ENCODE measurements at regions not wholly inside any gene's neighbourhood (a gene's known extent, or its start where the extent isn't known, plus 50 kb on each side); places are given as distances from the start of the nearest gene placed in this dataset.
"Not testable (repeated sequence)": the region's sequence is repeated elsewhere in the genome, so short reads cannot be mapped to it uniquely, and the experiment has no call there.

DNA sequence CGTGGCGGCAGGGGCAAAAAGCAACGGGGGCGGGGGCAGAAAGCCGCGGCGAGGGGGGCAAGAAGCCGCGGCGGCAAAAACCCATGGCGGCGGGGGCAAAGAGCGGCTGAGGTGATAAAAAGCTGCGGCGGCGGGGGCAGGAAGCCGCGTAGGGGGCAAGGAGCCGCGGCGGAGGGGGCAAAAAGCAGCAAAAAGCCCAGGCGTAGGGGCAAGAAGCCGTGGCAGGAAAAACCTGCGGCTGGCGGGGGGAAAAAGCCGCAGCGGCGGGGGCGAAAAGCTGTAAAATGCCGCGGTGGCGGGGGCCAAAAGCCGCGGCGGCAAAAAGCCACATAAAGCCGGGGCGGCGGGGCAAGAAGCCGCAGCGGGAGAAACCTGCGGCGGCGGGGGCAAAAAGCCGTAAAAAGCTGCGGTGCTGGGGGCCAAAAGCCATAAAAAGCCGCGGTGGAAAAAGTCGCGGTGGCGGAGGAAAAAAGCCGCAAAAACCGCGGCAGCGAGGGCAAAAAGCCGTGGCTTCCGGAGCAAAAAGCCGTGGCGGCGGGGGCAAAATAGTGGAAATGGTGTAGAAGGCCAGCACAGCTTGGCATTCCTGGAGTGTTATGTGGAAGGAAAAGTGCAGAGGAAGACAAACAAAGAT lies 487.8 kb downstream of the ZNF33B start:
- no peaks in the 10 kb centered on the region for H3K27me3 ChIP-seq (ENCODE audit: control insufficient read depth, insufficient read depth, low read length)
- H3K9ac ChIP-seq (ENCODE audit: low read depth, low read length), result no peak overlapping the region
- H3K4me2 ChIP-seq (ENCODE audit: low read length), result no peak overlapping the region
- no peak overlapping the region for H3K4me3 ChIP-seq (ENCODE audit: low read length)
- no peaks in the 10 kb centered on the region for H3K36me3 ChIP-seq (ENCODE audit: insufficient read depth, low read length)
- H3K9me3 ChIP-seq (replicated peaks; ENCODE audit: low read length), result no peaks in the 10 kb centered on the region
- no peaks in the 10 kb centered on the region for H3K4me1 ChIP-seq (ENCODE audit: control insufficient read depth, insufficient read depth, low read length)

DNA sequence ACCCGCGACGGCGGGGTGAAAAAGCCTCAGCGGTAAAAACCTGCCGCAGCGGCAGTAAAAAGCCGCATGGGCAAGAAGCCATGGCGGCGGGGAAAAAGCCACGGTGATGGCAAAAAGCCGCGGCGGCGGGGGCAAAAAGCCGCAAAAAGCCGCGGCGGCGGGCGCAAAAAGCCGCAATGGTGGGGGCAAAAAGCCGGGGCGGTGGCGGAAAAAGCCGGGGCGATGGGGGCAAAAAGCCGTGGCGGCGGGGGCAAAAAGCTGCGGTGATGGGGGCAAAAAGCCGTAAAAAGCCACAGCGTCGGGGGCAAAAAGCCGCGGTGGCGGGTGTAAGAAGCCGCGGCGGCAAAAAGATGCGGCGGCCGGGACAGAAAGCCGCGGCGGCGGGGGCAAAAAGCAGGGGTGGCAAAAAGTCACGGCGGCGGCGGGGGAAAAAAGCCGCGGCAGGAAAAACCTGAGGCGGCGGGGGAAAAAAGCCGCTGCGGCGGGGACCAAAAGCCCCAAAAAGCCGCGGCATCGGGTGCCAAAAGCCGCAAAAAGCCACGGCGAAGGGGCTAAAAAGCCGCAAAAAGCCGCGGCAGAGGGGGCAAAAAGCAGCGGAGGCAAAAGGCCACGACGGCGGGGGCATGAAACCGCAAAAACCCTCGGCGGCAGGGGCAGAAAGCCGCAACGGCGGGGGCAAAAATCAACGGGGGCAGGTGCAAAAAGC lies 488.5 kb downstream of the ZNF33B start:
- Histone ChIP-seq H3K9me3 (replicated peaks; ENCODE audit: low read length) (no peaks in the 10 kb centered on the region), H3K4me1 (ENCODE audit: control insufficient read depth, insufficient read depth, low read length) (no peaks in the 10 kb centered on the region), H3K4me2 (ENCODE audit: low read length) (no peak overlapping the region), H3K36me3 (ENCODE audit: insufficient read depth, low read length) (no peaks in the 10 kb centered on the region), H3K27me3 (ENCODE audit: control insufficient read depth, insufficient read depth, low read length) (no peaks in the 10 kb centered on the region), H3K9ac (ENCODE audit: low read depth, low read length) (no peak overlapping the region), H3K4me3 (ENCODE audit: low read length) (no peak overlapping the region)

DNA sequence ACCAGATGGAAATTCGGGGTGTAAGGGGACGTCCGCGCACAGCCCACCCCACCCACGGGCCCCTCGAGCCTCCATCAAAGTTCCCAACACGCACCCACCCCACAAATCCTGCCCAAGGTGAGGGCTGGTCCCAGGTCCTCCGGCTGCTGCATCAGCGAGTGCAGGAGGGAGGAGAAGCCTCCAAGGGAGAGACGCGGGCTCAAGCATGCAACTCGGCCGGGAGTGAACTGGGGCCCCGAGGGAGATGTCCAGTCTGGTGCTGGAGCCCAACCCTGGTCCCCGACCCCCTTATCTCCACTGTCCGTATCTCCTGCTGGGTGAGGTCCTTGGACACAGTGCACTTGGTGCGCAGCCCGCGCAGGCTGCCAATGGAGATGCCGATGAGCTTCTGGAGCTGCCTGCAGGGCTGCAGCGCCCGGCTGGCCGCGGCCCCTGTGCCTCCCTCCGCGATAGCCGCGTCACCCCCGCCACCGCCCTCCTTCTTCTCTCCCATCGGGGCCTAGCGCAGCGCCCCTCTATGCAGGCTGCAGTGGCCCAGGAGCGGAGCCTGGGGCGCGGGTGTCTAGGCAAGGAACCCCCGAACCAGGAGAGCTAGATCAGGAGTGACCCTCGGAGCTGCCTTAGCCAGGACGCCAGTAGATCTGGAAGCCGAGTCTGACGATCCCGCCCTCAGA lies 489.2 kb downstream of the ZNF33B start:
- no peaks in the 10 kb centered on the region for H3K27me3 ChIP-seq (ENCODE audit: control insufficient read depth, insufficient read depth, low read length)

DNA sequence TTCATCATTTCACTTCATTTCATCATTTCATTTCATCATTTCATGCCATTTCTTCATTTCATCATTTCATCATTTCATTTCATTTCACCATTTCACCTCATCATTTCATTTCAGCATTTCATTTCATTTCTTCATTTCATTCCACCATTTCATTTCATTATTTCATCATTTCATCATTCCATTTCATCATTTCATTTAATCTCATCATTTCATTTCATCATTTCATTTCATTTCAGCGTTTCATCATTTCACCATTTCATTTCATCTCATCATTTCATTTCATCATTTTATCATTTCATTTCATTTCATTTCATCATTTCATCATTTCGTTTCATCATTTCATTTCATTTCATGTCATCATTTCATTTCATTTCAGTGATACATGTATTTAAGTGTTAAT lies 492.2 kb downstream of the ZNF33B start:
- not testable (repeated sequence) for H3K4me3 ChIP-seq (ENCODE audit: low read length); H3K4me2 ChIP-seq (ENCODE audit: low read length); H3K27me3 ChIP-seq (ENCODE audit: control insufficient read depth, insufficient read depth, low read length); H3K9me3 ChIP-seq (replicated peaks; ENCODE audit: low read length); H3K36me3 ChIP-seq (ENCODE audit: insufficient read depth, low read length); H3K9ac ChIP-seq (ENCODE audit: low read depth, low read length); H3K4me1 ChIP-seq (ENCODE audit: control insufficient read depth, insufficient read depth, low read length)

More for the DNA sequence above, 489.2 kb downstream of the ZNF33B start:
- Histone ChIP-seq H3K9me3 (replicated peaks; ENCODE audit: low read length) (no peaks in the 10 kb centered on the region), H3K4me3 (ENCODE audit: low read length) (no peak overlapping the region), H3K4me2 (ENCODE audit: low read length) (no peak overlapping the region), H3K4me1 (ENCODE audit: control insufficient read depth, insufficient read depth, low read length) (no peaks in the 10 kb centered on the region), H3K36me3 (ENCODE audit: insufficient read depth, low read length) (no peaks in the 10 kb centered on the region), H3K9ac (ENCODE audit: low read depth, low read length) (no peak overlapping the region)

DNA sequence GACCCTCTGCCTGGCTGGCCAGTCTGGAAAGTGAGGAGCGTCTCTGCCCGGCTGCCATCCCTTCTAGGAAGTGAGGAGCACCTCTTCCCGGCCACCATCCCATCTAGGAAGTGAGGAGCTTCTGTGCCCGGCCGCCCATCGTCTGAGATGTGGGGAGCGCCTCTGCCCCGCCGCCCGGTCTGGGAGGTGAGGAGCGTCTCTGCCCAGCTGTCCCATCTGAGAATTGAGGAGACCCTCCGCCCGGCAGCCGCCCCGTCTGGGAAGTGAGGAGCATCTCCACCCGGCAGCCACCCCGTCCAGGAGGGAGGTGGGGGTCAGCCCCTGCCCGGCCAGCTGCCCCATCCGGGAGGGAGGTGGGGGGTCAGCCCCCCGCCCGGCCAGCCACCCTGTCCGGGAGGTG lies 500.3 kb downstream of the ZNF33B start:
- H3K9me3 ChIP-seq (replicated peaks; ENCODE audit: low read length); H3K4me1 ChIP-seq (ENCODE audit: control insufficient read depth, insufficient read depth, low read length); H3K36me3 ChIP-seq (ENCODE audit: insufficient read depth, low read length); H3K4me2 ChIP-seq (ENCODE audit: low read length); H3K4me3 ChIP-seq (ENCODE audit: low read length); H3K27me3 ChIP-seq (ENCODE audit: control insufficient read depth, insufficient read depth, low read length); H3K9ac ChIP-seq (ENCODE audit: low read depth, low read length): not testable (repeated sequence)

DNA sequence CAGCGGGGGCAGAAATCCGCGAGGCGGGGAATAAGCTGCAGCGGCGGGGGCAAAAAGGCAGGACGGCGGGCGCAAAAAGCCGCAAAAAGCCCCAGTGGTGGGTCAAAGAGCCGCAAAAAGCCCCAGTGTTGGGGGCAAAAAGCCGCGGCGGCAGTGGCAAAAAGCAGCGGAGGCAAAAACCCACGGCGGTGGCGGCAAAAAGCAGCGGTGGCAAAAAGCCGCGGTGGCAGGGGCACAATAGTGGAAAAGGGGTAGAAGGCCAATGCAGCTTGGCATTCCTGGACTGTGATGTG lies 525.3 kb downstream of the ZNF33B start:
- no peaks in the 10 kb centered on the region for H3K9me3 ChIP-seq (replicated peaks; ENCODE audit: low read length)
- no peak overlapping the region for H3K4me3 ChIP-seq (ENCODE audit: low read length)
- H3K36me3 ChIP-seq (ENCODE audit: insufficient read depth, low read length), result no peaks in the 10 kb centered on the region
- no peak overlapping the region for H3K4me2 ChIP-seq (ENCODE audit: low read length)
- H3K4me1 ChIP-seq (ENCODE audit: control insufficient read depth, insufficient read depth, low read length), result no peaks in the 10 kb centered on the region
- H3K9ac ChIP-seq (ENCODE audit: low read depth, low read length), result no peak overlapping the region
- H3K27me3 ChIP-seq (ENCODE audit: control insufficient read depth, insufficient read depth, low read length), result no peaks in the 10 kb centered on the region

DNA sequence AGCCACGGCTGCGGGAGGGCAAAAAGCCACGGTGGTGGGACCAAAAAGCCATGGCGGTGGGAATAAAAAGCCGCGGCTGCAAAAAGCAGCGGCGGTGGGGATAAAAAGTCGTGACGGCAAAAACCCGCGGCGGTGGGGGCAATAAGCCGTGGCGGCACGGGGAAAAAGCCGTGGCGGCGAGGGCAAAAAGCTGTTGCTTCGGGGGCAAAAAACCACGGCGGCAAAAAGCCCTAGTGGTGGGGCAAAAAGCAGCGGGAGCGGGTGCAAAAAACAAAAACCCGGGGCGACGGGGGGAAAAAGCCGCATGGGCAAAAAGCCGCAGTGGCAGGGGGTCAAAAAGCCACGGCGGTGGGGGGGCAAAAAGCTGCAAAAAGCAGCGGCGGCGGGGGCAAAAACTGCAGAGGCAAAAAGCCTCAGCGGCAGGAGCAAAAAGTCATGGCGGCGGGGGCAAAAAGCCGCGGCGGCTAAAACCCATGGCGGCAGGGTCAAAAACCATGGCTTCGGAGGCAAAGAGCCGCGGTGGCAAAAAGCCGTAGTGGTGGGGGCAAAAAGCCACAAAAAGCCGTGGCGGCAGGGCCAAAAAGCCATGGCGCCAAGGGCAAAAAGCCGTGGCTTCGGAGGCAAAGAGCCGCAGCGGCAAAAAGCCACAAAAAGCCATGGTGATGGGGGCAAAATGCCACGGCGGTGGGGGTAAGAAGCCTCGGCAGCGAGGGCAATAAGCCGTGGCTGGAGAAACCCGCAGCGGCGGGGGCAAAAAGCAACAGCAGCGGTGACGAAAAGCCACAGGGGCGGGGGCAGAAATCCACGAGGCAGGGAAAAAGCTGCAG lies 525.8 kb downstream of the ZNF33B start:
- Histone ChIP-seq H3K4me2 (ENCODE audit: low read length) (no peak overlapping the region), H3K9me3 (replicated peaks; ENCODE audit: low read length) (no peaks in the 10 kb centered on the region), H3K27me3 (ENCODE audit: control insufficient read depth, insufficient read depth, low read length) (no peaks in the 10 kb centered on the region), H3K9ac (ENCODE audit: low read depth, low read length) (no peak overlapping the region), H3K4me1 (ENCODE audit: control insufficient read depth, insufficient read depth, low read length) (no peaks in the 10 kb centered on the region), H3K36me3 (ENCODE audit: insufficient read depth, low read length) (no peaks in the 10 kb centered on the region), H3K4me3 (ENCODE audit: low read length) (no peak overlapping the region)

DNA sequence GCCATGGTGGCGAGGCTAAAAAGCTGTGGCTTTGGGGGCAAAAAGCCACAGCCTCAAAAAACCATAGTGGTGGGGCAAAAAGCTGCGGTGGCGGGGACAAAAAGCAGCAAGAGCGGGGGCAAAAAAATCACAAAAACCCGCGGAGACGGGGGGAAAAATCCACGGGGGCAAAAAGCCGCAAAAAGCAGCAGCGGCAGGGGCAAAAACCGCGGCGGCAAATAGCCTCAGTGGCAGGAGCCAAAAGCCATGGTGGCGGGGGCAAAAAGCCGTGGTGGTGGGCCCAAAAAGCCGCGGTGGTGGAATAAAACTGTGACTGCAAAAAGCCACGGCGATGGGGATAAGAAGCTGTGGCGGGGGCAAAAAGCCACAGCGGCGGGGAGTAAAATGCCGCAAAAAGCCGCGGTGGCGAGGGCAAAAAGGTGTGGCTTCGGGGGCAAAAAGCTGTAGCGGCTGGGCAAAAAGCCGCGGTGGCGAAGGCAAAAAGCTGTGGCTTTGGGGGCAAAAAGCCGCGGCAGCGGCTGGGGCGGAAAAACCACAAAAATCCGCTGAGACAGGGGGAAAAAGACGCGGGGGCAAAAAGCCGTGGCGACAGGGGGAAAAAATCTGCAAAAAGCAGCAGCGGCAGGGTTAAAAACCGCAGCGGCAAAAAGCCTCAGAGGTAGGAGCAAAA lies 526.6 kb downstream of the ZNF33B start:
- no peak overlapping the region for H3K9ac ChIP-seq (ENCODE audit: low read depth, low read length)
- H3K27me3 ChIP-seq (ENCODE audit: control insufficient read depth, insufficient read depth, low read length), result no peaks in the 10 kb centered on the region
- no peaks in the 10 kb centered on the region for H3K4me1 ChIP-seq (ENCODE audit: control insufficient read depth, insufficient read depth, low read length)
- H3K4me2 ChIP-seq (ENCODE audit: low read length), result no peak overlapping the region
- H3K36me3 ChIP-seq (ENCODE audit: insufficient read depth, low read length), result no peaks in the 10 kb centered on the region
- H3K9me3 ChIP-seq (replicated peaks; ENCODE audit: low read length), result no peaks in the 10 kb centered on the region
- no peak overlapping the region for H3K4me3 ChIP-seq (ENCODE audit: low read length)

DNA sequence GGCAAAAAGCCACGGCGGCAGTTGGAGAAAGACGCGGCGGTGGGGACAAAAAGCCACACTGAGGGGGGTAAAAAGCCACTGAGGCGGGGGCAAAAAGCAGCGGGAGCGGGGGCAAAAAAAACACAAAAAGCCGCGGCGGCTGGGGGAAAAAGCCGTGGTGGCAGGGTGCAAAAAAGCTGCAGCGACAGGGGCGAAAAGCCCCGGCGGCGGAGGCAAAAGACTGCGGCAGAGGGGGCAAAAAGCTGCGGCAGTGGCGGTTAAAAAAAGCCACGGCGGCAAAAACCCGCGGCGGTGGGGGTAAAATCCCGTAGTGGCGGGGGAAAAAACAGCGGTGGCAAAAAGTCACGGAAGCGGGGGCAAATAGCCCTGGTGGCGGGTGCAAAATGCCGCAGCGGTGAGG lies 527.3 kb downstream of the ZNF33B start:
- Histone ChIP-seq H3K36me3 (ENCODE audit: insufficient read depth, low read length) (no peaks in the 10 kb centered on the region), H3K4me3 (ENCODE audit: low read length) (no peak overlapping the region), H3K27me3 (ENCODE audit: control insufficient read depth, insufficient read depth, low read length) (no peaks in the 10 kb centered on the region), H3K9me3 (replicated peaks; ENCODE audit: low read length) (no peaks in the 10 kb centered on the region), H3K9ac (ENCODE audit: low read depth, low read length) (no peak overlapping the region), H3K4me1 (ENCODE audit: control insufficient read depth, insufficient read depth, low read length) (no peaks in the 10 kb centered on the region), H3K4me2 (ENCODE audit: low read length) (no peak overlapping the region)

All from skeletal muscle satellite cell (primary cell).